CD4-positive, alpha-beta T cell (primary cell): ENCODE measurements at regions not wholly inside any gene's neighbourhood (a gene's known extent, or its start where the extent isn't known, plus 50 kb on each side); places are given as distances from the start of the nearest gene placed in this dataset.

ENCODE experiments used
- ATAC-seq: fragments of 200-7000 bp; cut with Tn5 transposase; one replicate; pipeline ENCODE4 v1.10.0; 2022; ENCODE audit warnings: mild to moderate bottlenecking; ENCODE audit not compliant: poor library complexity
- CTCF ChIA-PET: fragments of 350-600 bp; sonication (Branson Sonifier 250); formaldehyde crosslinking; loops from one replicate; lab custom pipeline; 2021; ENCODE audit warnings: antibody characterized with exemption, inconsistent platforms; lab: Charles Lee
- POLR2A ChIA-PET: fragments of 350-600 bp; sonication (Branson Sonifier 250); formaldehyde crosslinking; loops from one replicate; lab custom pipeline; 2021; ENCODE audit warnings: antibody characterized with exemption, inconsistent platforms; lab: Charles Lee
- DNase-seq, 14 experiments: peaks; one replicate each; pipeline ENCODE4 v3.0.0-alpha.2; 2013 to 2020; ENCODE audit warnings: mixed read lengths in 2 of 14
- H3K27ac ChIP-seq, 2 donors: one replicate each; pipeline versions ENCODE4 v1.5.1 to v1.7.0; 2013; ENCODE audit warnings: low read length in 2 of 2, low read depth in 1 of 2, mild to moderate bottlenecking in 1 of 2
- H3K27me3 ChIP-seq, 2 experiments: 1 replicate in 1 of 2; 2 replicates in 1 of 2; pipeline versions ENCODE4 v1.6.1 to v1.7.0; 2013; ENCODE audit warnings: low read length in 2 of 2, control low read depth in 1 of 2, mild to moderate bottlenecking in 1 of 2, moderate library complexity in 1 of 2; ENCODE audit not compliant: insufficient read depth in 2 of 2, control insufficient read depth in 1 of 2
- H3K36me3 ChIP-seq: one replicate; pipeline ENCODE4 v1.6.1; 2013; ENCODE audit warnings: low read length, control low read depth; ENCODE audit not compliant: insufficient read depth
- H3K4me1 ChIP-seq: one replicate; pipeline ENCODE4 v1.6.1; 2013; ENCODE audit warnings: low read length, control low read depth; ENCODE audit not compliant: insufficient read depth
- H3K4me3 ChIP-seq: one replicate; pipeline ENCODE4 v1.5.1; 2013; ENCODE audit warnings: mild to moderate bottlenecking, low read length, moderate library complexity
- H3K9me3 ChIP-seq, 2 experiments: 1 replicate in 1 of 2; 2 replicates in 1 of 2; pipeline versions ENCODE4 v1.6.1 to v1.7.0; 2013; ENCODE audit warnings: low read length in 2 of 2, mild to moderate bottlenecking in 2 of 2, control low read depth in 1 of 2, moderate library complexity in 1 of 2; ENCODE audit not compliant: control insufficient read depth in 1 of 2, insufficient read depth in 1 of 2
- H3K27ac Mint-ChIP-seq: one replicate; pipeline ENCODE4 v1.8.0; 2020; ENCODE audit warnings: mixed read lengths
- H3K27me3 Mint-ChIP-seq: one replicate; pipeline ENCODE4 v1.8.0; 2021; ENCODE audit warnings: mixed read lengths
- H3K36me3 Mint-ChIP-seq: one replicate; pipeline ENCODE4 v1.8.0; 2021; ENCODE audit warnings: low read depth, mixed read lengths
- H3K4me1 Mint-ChIP-seq: one replicate; pipeline ENCODE4 v1.8.0; 2021; ENCODE audit warnings: low read depth, mixed read lengths
- H3K4me3 Mint-ChIP-seq: one replicate; pipeline ENCODE4 v1.8.0; 2020; ENCODE audit warnings: mild to moderate bottlenecking, mixed read lengths
- H3K9me3 Mint-ChIP-seq: one replicate; pipeline ENCODE4 v1.8.0; 2020; ENCODE audit warnings: mixed read lengths
- intact Hi-C, 2 experiments: fragments of 100-400 bp; cut with DNase I in 1 of 2; cut with micrococcal nuclease in 1 of 2; formaldehyde crosslinking; loops; one replicate each; pipeline versions ENCODE4 v1.15.1 to v1.9.0; 2023 to 2025; cut with DNase I, micrococcal nuclease
- TF ChIP-seq, protein P1 (sequence below): fragments of 200-600 bp; IDR thresholded peaks from one replicate; pipeline ENCODE4 v1.8.0; 2022; ENCODE audit warnings: antibody characterized with exemption, mild to moderate bottlenecking

DNA sequence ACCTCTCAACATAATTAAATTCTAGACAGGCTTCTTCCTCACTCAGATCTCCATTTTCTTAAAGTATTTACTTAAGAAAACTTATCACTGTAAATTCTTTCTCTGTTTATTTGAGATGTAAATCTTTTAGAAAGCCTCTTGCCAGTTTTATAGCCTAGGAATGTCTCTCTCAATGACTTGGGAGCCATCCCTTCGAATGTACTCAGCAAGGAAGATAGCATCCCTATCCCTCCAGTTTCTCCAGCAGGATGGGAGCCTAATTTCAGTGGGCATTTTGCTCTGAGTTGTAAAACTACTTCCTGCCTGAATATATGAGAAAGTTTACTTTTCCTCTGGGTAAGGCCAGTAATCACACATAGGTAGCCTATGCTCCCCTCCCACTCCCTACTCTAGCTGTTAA, 558.5 kb upstream of the ARRDC3 start:
- no peak overlapping the region for H3K27ac Mint-ChIP-seq
- intact Hi-C loops: no loop called here

DNA sequence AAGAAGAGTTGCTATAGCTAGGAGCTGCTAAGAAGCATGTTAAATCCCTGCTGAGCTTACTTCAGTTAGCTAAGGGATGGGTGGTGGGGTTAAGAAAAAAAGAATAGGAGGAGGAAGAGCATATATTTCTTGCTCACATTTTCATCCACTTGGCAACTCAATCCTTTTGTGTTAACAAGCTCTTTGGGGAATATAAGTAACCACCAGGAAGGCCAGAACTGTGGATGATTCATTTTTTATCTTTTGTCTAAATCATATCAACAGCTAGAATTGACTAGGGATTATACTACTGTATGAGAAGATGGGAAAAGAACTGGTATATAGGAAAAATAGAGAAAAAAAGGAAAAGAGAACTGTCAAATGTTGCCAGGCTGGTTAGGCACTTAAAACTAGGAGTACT, 555.3 kb upstream of the ARRDC3 start:
- CTCF ChIA-PET: no interaction called here

More for the DNA sequence above, 558.5 kb upstream of the ARRDC3 start:
- Mint-ChIP-seq H3K4me3 (no peak overlapping the region), H3K4me1 (peaks cover under 1% of the 10 kb centered on the region), H3K9me3 (no peaks in the 10 kb centered on the region), H3K27me3 (no peaks in the 10 kb centered on the region), H3K36me3 (no peaks in the 10 kb centered on the region)
- no peak overlapping the region for H3K27ac ChIP-seq
- ChIA-PET POLR2A (no interaction called here), CTCF (no interaction called here)
- H3K4me1 ChIP-seq: no peaks in the 10 kb centered on the region
- no peaks in the 10 kb centered on the region for H3K9me3 ChIP-seq
- DNase-seq (no peak), ATAC-seq (no peak)
- H3K4me3 ChIP-seq: no peak overlapping the region
- no peaks in the 10 kb centered on the region for H3K36me3 ChIP-seq
- TF ChIP-seq, protein P1, sequence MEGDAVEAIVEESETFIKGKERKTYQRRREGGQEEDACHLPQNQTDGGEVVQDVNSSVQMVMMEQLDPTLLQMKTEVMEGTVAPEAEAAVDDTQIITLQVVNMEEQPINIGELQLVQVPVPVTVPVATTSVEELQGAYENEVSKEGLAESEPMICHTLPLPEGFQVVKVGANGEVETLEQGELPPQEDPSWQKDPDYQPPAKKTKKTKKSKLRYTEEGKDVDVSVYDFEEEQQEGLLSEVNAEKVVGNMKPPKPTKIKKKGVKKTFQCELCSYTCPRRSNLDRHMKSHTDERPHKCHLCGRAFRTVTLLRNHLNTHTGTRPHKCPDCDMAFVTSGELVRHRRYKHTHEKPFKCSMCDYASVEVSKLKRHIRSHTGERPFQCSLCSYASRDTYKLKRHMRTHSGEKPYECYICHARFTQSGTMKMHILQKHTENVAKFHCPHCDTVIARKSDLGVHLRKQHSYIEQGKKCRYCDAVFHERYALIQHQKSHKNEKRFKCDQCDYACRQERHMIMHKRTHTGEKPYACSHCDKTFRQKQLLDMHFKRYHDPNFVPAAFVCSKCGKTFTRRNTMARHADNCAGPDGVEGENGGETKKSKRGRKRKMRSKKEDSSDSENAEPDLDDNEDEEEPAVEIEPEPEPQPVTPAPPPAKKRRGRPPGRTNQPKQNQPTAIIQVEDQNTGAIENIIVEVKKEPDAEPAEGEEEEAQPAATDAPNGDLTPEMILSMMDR: no peak
- no peaks in the 10 kb centered on the region for H3K27me3 ChIP-seq

DNA sequence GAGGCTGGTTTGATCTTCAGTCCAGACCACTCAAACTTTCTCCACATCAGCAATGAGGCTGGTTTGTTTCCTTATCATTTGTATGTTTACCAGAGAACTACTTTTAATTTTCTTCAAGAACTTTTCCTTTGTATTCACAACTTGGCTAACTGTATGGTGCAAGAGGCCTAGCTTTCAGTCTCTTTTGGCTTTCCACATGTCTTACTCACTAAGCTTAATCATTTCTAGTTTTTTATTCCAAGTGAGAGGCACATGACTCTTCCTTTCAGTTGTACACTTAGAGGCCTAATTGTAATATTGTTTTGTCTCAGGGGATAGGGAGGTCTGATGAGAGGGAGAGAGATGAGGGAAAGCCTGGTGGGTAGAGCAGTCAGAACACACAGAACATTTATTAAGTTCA, 554.0 kb upstream of the ARRDC3 start:
- Histone ChIP-seq H3K4me1 (no peaks in the 10 kb centered on the region), H3K36me3 (no peaks in the 10 kb centered on the region), H3K27ac (no peak overlapping the region), H3K27me3 (no peaks in the 10 kb centered on the region), H3K9me3 (no peaks in the 10 kb centered on the region), H3K4me3 (no peak overlapping the region)
- TF ChIP-seq, protein P1: no peak
- Mint-ChIP-seq H3K9me3 (no peaks in the 10 kb centered on the region), H3K4me3 (no peak overlapping the region), H3K27me3 (no peaks in the 10 kb centered on the region), H3K36me3 (no peaks in the 10 kb centered on the region), H3K27ac (no peak overlapping the region), H3K4me1 (no peaks in the 10 kb centered on the region)
- ATAC-seq (no peak), DNase-seq (no peak)
- CTCF ChIA-PET: no interaction called here
- POLR2A ChIA-PET: no interaction called here
- intact Hi-C loops: no loop called here

More for the DNA sequence above, 555.3 kb upstream of the ARRDC3 start:
- Mint-ChIP-seq H3K27me3 (no peaks in the 10 kb centered on the region), H3K9me3 (no peaks in the 10 kb centered on the region), H3K36me3 (no peaks in the 10 kb centered on the region), H3K4me1 (no peaks in the 10 kb centered on the region), H3K27ac (no peak overlapping the region), H3K4me3 (no peak overlapping the region)
- H3K4me1 ChIP-seq: no peaks in the 10 kb centered on the region
- no peaks in the 10 kb centered on the region for H3K27me3 ChIP-seq
- DNase-seq (no peak), ATAC-seq (no peak)
- no peak overlapping the region for H3K4me3 ChIP-seq
- H3K27ac ChIP-seq: no peak overlapping the region
- H3K36me3 ChIP-seq: no peaks in the 10 kb centered on the region
- POLR2A ChIA-PET: no interaction called here
- intact Hi-C loops: no loop called here
- TF ChIP-seq, protein P1: no peak
- no peaks in the 10 kb centered on the region for H3K9me3 ChIP-seq
